ENCODE measurements at regions not wholly inside any gene's neighbourhood (a gene's known extent, or its start where the extent isn't known, plus 50 kb on each side); places are given as distances from the start of the nearest gene placed in this dataset.
"Not testable (repeated sequence)": the region's sequence is repeated elsewhere in the genome, so short reads cannot be mapped to it uniquely, and the experiment has no call there.

- H3K79me2 ChIP-seq (ENCODE audit: control insufficient read depth, insufficient read depth, low read length) = no peaks in the 10 kb centered on the region
- H3K4me3 ChIP-seq (ENCODE audit: low read length) = no peak overlapping the region
- no peak overlapping the region for H2BK15ac ChIP-seq (replicated peaks; ENCODE audit: low read depth)
- no peak overlapping the region for H3K56ac ChIP-seq (ENCODE audit: low read length)
- H3K4ac ChIP-seq (ENCODE audit: low read depth, low read length) = no peak overlapping the region
- no peak overlapping the region for H4K8ac ChIP-seq (ENCODE audit: low read depth, low read length)
- DNase-seq = no peak
- no peaks in the 10 kb centered on the region for H3K4me1 ChIP-seq (ENCODE audit: control insufficient read depth, low read depth, low read length)
- no peak overlapping the region for H3K27ac ChIP-seq (ENCODE audit: low read depth, low read length)
- no peaks in the 10 kb centered on the region for H3K36me3 ChIP-seq (ENCODE audit: control insufficient read depth, insufficient read depth, low read length)
- H3K4me2 ChIP-seq (ENCODE audit: low read length) = no peak overlapping the region
- H3K18ac ChIP-seq (ENCODE audit: low read length) = no peak overlapping the region
- no peak overlapping the region for H4K5ac ChIP-seq (ENCODE audit: low read length)
- no peaks in the 10 kb centered on the region for H3K79me1 ChIP-seq (ENCODE audit: low read length)
- no peak overlapping the region for H2BK5ac ChIP-seq (ENCODE audit: low read length)
- H3K27me3 ChIP-seq (ENCODE audit: insufficient read depth, low read length, poor library complexity) = no peaks in the 10 kb centered on the region
- H2AK5ac ChIP-seq (ENCODE audit: low read length) = no peak overlapping the region
- H2BK120ac ChIP-seq (ENCODE audit: low read depth, low read length) = no peak overlapping the region
- H3K9ac ChIP-seq (ENCODE audit: low read length) = no peak overlapping the region
- no peak overlapping the region for H3K23ac ChIP-seq (ENCODE audit: low read length)
Observed at GRCh38 chrX:131869182-131869581, 153.9 kb upstream of the STK26 start.

DNA sequence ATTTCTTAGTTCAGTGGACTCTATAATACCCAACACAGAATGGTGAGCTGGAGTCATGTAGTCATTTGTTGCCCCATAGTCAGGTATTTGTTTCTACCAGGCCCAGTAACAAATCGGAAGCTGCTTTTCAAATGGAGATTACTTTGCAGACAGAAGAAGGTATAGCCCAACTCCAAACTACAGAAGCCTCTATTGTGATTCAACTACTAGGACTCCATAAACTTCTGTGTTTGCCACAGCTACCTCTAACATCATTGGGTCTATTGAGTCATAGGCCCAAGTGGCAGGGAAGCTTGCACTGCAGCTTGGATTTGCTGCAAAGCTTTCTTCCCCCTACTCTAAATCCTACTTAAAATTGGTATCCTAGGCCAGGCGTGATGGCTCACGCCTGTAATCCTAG lies 148.8 kb upstream of the STK26 start:
- no CpG with 5 or more reads among the region's 3 CpGs for WGBS (ENCODE audit: extremely low coverage, insufficient coverage, low lambda C conversion rate)
- Histone ChIP-seq H3K79me1 (ENCODE audit: low read length) (no peaks in the 10 kb centered on the region), H2BK15ac (replicated peaks; ENCODE audit: low read depth) (no peak overlapping the region), H3K23ac (ENCODE audit: low read length) (no peak overlapping the region), H3K79me2 (ENCODE audit: control insufficient read depth, insufficient read depth, low read length) (no peaks in the 10 kb centered on the region), H3K36me3 (ENCODE audit: control insufficient read depth, insufficient read depth, low read length) (no peaks in the 10 kb centered on the region), H3K27me3 (ENCODE audit: insufficient read depth, low read length, poor library complexity) (no peaks in the 10 kb centered on the region), H3K18ac (ENCODE audit: low read length) (no peak overlapping the region), H4K8ac (ENCODE audit: low read depth, low read length) (no peak overlapping the region), H2BK120ac (ENCODE audit: low read depth, low read length) (no peak overlapping the region), H3K9ac (ENCODE audit: low read length) (no peak overlapping the region), H3K4me1 (ENCODE audit: control insufficient read depth, low read depth, low read length) (no peaks in the 10 kb centered on the region), H3K4me2 (ENCODE audit: low read length) (no peak overlapping the region), H3K56ac (ENCODE audit: low read length) (no peak overlapping the region), H2AK5ac (ENCODE audit: low read length) (no peak overlapping the region), H2BK5ac (ENCODE audit: low read length) (no peak overlapping the region), H3K4ac (ENCODE audit: low read depth, low read length) (no peak overlapping the region), H3K4me3 (ENCODE audit: low read length) (no peak overlapping the region), H3K27ac (ENCODE audit: low read depth, low read length) (no peak overlapping the region), H4K5ac (ENCODE audit: low read length) (no peak overlapping the region)
- no peak for DNase-seq

DNA sequence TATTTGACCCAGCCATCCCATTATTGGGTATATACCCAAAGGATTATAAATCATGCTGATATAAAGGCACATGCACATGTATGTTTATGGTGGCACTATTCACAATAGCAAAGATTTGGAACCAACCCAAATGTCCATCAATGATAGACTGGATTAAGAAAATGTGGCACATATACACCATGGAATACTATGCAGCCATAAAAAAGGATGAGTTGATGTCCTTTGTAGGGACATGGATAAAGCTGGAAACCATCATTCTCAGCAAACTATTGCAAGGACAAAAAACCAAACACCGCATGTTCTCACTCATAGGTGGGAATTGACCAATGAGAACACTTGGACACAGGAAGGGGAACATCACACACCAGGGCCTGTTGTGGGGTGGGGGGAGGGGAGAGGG lies 147.3 kb upstream of the STK26 start:
- not testable (repeated sequence) for H3K23ac ChIP-seq (ENCODE audit: low read length); H3K4ac ChIP-seq (ENCODE audit: low read depth, low read length); H4K5ac ChIP-seq (ENCODE audit: low read length); H2BK120ac ChIP-seq (ENCODE audit: low read depth, low read length); H2AK5ac ChIP-seq (ENCODE audit: low read length); H3K4me1 ChIP-seq (ENCODE audit: control insufficient read depth, low read depth, low read length); H3K27me3 ChIP-seq (ENCODE audit: insufficient read depth, low read length, poor library complexity); DNase-seq; H4K8ac ChIP-seq (ENCODE audit: low read depth, low read length); H3K79me1 ChIP-seq (ENCODE audit: low read length); H3K4me2 ChIP-seq (ENCODE audit: low read length); H3K36me3 ChIP-seq (ENCODE audit: control insufficient read depth, insufficient read depth, low read length); H3K79me2 ChIP-seq (ENCODE audit: control insufficient read depth, insufficient read depth, low read length); H3K56ac ChIP-seq (ENCODE audit: low read length); H2BK5ac ChIP-seq (ENCODE audit: low read length); H3K18ac ChIP-seq (ENCODE audit: low read length); H3K9ac ChIP-seq (ENCODE audit: low read length); H3K27ac ChIP-seq (ENCODE audit: low read depth, low read length); H2BK15ac ChIP-seq (replicated peaks; ENCODE audit: low read depth); H3K4me3 ChIP-seq (ENCODE audit: low read length)
- no CpG with 5 or more reads among the region's 1 CpG for WGBS (ENCODE audit: extremely low coverage, insufficient coverage, low lambda C conversion rate)

- H3K27me3 ChIP-seq (ENCODE audit: insufficient read depth, low read length, poor library complexity) = no peaks in the 10 kb centered on the region
- H3K9ac ChIP-seq (ENCODE audit: low read length) = no peak overlapping the region
- H2AK5ac ChIP-seq (ENCODE audit: low read length) = no peak overlapping the region
- no peak overlapping the region for H3K56ac ChIP-seq (ENCODE audit: low read length)
- no peak overlapping the region for H4K5ac ChIP-seq (ENCODE audit: low read length)
- H3K79me2 ChIP-seq (ENCODE audit: control insufficient read depth, insufficient read depth, low read length) = no peaks in the 10 kb centered on the region
- H3K4me3 ChIP-seq (ENCODE audit: low read length) = no peak overlapping the region
- H3K36me3 ChIP-seq (ENCODE audit: control insufficient read depth, insufficient read depth, low read length) = no peaks in the 10 kb centered on the region
- no peak overlapping the region for H3K23ac ChIP-seq (ENCODE audit: low read length)
- H2BK15ac ChIP-seq (replicated peaks; ENCODE audit: low read depth) = no peak overlapping the region
- no peak overlapping the region for H4K8ac ChIP-seq (ENCODE audit: low read depth, low read length)
- H3K79me1 ChIP-seq (ENCODE audit: low read length) = no peaks in the 10 kb centered on the region
- H2BK120ac ChIP-seq (ENCODE audit: low read depth, low read length) = no peak overlapping the region
- peak; percentile 39 for DNase-seq
- no peak overlapping the region for H3K27ac ChIP-seq (ENCODE audit: low read depth, low read length)
- H3K18ac ChIP-seq (ENCODE audit: low read length) = no peak overlapping the region
- no peaks in the 10 kb centered on the region for H3K4me1 ChIP-seq (ENCODE audit: control insufficient read depth, low read depth, low read length)
- no peak overlapping the region for H3K4me2 ChIP-seq (ENCODE audit: low read length)
- WGBS (ENCODE audit: extremely low coverage, insufficient coverage, low lambda C conversion rate) = no CpG with 5 or more reads among the region's 5 CpGs
- H3K4ac ChIP-seq (ENCODE audit: low read depth, low read length) = no peak overlapping the region
- no peak overlapping the region for H2BK5ac ChIP-seq (ENCODE audit: low read length)
Observed at GRCh38 chrX:131881194-131881593, 141.9 kb upstream of the STK26 start.

GRCh38 chrX:131885042-131885441 lies 138.1 kb upstream of the STK26 start:
- not testable (repeated sequence) for H3K79me2 ChIP-seq (ENCODE audit: control insufficient read depth, insufficient read depth, low read length); H2BK15ac ChIP-seq (replicated peaks; ENCODE audit: low read depth); H4K5ac ChIP-seq (ENCODE audit: low read length); H3K36me3 ChIP-seq (ENCODE audit: control insufficient read depth, insufficient read depth, low read length); H3K4me2 ChIP-seq (ENCODE audit: low read length); H3K9ac ChIP-seq (ENCODE audit: low read length); H3K4me3 ChIP-seq (ENCODE audit: low read length); H2BK120ac ChIP-seq (ENCODE audit: low read depth, low read length); H2BK5ac ChIP-seq (ENCODE audit: low read length); H3K4me1 ChIP-seq (ENCODE audit: control insufficient read depth, low read depth, low read length); H3K27me3 ChIP-seq (ENCODE audit: insufficient read depth, low read length, poor library complexity); H3K56ac ChIP-seq (ENCODE audit: low read length); H4K8ac ChIP-seq (ENCODE audit: low read depth, low read length); H3K27ac ChIP-seq (ENCODE audit: low read depth, low read length); H3K23ac ChIP-seq (ENCODE audit: low read length); H3K79me1 ChIP-seq (ENCODE audit: low read length); H3K18ac ChIP-seq (ENCODE audit: low read length); H2AK5ac ChIP-seq (ENCODE audit: low read length); H3K4ac ChIP-seq (ENCODE audit: low read depth, low read length); DNase-seq
- WGBS (ENCODE audit: extremely low coverage, insufficient coverage, low lambda C conversion rate) = no CpG with 5 or more reads among the region's 1 CpG

DNA sequence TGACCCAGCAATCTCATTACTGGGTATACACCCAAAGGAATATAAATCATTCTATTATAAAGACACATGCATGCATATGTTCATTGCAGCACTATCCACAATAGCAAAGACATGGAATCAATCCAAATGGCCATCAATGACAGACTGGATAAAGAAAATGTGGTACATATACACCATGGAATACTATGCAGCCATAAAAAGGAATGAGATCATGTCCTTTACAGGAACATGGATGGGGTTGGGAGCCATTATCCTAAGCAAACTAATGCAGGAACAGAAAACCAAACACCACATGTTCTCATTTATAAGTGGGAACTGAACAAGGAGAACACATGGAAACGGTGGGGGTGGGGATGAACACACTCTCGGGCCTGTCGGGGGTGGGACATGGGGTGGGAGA lies 129.2 kb upstream of the STK26 start:
- H2BK5ac ChIP-seq (ENCODE audit: low read length); H2AK5ac ChIP-seq (ENCODE audit: low read length); H3K23ac ChIP-seq (ENCODE audit: low read length); H3K4me2 ChIP-seq (ENCODE audit: low read length); H3K18ac ChIP-seq (ENCODE audit: low read length); H3K36me3 ChIP-seq (ENCODE audit: control insufficient read depth, insufficient read depth, low read length); H2BK120ac ChIP-seq (ENCODE audit: low read depth, low read length); H4K8ac ChIP-seq (ENCODE audit: low read depth, low read length); H3K4me1 ChIP-seq (ENCODE audit: control insufficient read depth, low read depth, low read length); H3K56ac ChIP-seq (ENCODE audit: low read length); H4K5ac ChIP-seq (ENCODE audit: low read length); H3K9ac ChIP-seq (ENCODE audit: low read length); H3K27ac ChIP-seq (ENCODE audit: low read depth, low read length); H3K4ac ChIP-seq (ENCODE audit: low read depth, low read length); H3K4me3 ChIP-seq (ENCODE audit: low read length); DNase-seq; H3K79me2 ChIP-seq (ENCODE audit: control insufficient read depth, insufficient read depth, low read length); H3K27me3 ChIP-seq (ENCODE audit: insufficient read depth, low read length, poor library complexity); H2BK15ac ChIP-seq (replicated peaks; ENCODE audit: low read depth); H3K79me1 ChIP-seq (ENCODE audit: low read length): not testable (repeated sequence)
- no CpG with 5 or more reads among the region's 3 CpGs for WGBS (ENCODE audit: extremely low coverage, insufficient coverage, low lambda C conversion rate)
